NCI-H82 (cell line): ENCODE measurements at regions not wholly inside any gene's neighbourhood (a gene's known extent, or its start where the extent isn't known, plus 50 kb on each side); places are given as distances from the start of the nearest gene placed in this dataset.

ENCODE experiments used
- DNase-seq: peaks from one replicate; lab custom pipeline; 2025; lab: John Stamatoyannopoulos, UW

DNA sequence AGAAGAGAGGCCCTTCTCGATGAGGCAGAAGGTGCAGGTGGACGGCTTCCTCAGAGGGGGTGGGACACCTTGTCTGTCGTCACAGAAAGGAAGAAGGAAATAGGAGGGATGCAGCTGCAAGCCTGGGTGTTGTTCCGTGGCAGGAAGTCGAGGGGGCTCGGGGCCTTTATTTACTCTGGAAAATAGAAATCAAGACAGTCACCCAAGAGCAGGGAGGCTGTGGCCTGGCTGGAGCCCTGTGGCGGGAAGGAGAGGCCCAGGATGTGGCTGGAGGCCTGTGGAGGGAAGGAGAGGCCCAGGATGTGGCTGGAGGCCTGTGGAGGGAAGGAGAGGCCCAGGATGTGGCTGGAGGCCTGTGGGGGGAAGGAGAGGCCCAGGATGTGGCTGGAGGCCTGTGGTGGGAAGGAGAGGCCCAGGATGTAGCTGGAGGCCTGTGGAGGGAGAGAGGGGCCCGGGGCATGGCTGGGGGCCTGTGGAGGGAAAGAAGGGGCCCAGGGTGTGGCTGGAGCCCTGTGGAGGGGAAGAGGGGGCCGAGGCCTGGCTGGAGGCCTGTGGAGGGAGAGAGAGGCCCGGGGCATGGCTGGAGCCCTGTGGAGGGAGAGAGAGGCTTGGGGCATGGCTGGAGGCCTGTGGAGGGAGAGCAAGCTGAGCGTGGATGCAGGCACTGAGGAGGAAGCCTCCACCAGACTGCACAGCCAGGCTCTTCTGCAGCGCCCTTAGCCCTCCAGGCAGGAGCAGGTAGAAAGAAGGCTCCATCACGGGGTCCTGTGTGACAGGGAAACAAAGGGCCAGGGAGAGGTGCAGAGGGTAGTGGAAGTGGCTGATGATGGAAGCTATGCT is 97.3 kb upstream of the SFMBT2 start:
- DNase-seq = no peak

DNA sequence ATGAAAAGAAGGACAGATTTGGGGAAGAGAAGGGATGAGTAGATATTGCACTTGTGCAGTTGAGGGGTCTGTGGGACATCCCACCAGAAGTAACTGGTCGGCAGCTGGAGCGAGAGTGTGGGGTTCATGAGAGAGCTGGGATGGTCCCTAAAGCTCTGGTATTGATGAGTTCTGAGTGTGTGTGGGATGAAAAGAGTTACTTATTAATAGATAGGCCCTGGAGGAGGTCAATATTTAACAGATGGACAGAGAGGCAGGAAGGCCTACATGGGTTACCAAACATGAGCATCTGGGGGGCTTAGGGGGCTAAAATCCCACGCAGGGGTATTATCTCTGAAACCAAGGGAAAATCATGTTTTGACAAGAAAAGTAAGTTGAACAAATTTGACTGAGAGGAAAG is 95.7 kb upstream of the SFMBT2 start:
- DNase-seq = no peak

DNA sequence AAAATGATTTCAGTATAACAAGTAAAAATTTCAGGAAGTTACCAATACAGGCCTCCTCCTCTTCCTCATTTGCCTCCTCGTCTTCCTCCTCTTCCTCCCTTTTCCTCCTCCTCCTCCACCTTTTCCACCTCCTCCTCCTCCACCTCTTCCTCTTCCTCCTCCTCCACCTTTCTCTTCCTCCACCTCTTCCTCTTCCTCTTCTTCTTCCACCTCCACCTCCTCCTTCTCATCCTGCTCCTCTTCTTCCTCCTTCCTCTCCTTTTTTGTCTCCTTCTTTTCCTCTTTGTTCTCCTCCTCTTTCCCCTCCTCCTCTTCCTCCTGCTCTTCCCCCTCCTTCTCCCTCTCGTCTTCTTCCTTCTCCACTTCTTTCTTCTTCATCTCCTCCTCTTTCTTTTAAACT is 94.4 kb upstream of the SFMBT2 start:
- DNase-seq = no peak

DNA sequence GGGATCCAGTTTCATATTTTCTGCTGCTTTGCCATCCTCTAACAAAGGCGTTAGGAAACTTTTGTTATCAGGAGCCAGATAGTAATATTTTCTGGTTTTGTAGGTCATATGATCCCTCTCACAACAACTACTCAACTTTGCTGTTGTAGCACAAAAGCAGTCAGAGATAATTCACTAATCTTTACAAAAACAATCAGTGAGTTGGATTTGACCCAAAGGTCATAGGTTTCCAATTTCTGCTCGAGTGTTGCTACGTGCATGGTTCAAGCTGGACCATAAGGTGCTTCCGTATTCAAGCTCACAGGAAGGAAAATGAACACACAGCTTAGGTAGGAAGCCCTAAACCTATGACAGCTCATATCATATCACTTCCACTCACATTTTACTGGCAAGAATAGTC is 92.4 kb upstream of the SFMBT2 start:
- no peak for DNase-seq

DNA sequence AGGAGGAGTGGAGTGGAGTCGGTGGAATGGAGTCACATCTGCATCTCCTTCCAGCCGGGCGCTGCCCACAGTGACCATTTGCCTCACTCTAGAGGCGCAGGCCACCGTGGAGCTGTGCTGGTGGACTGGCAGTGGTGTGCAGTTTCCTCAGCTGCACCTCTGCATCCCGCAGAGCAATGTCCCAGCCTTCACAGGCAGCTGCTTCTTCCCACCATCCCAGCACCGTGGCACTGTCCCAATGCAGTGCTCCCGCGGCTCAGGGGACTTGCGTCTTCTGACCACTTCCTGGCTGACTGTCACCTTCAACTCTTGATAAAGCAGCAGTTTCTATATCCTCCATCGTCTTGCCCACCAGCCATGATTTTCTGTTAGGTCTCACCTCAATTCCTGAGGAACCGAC is 90.3 kb upstream of the SFMBT2 start:
- DNase-seq = no peak

DNA sequence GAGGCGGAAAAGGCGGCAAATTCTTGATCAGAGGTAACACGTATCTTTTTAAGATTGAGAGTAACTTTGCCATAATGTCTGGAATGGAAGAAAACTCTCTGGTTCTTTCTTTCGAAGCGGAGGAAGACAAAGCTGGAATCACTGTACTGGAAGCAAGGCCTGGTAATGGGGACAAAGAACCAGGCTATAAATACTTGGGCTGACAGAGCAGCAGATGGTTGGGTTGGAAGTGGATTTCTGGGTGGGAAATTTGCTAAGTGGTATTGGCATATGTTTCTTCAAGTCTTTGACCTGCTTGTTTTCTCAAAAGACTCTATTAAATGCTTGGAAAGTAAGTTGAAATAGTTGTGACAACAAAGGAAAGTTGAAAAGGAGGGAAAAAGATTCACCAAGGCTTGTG is 87.3 kb upstream of the SFMBT2 start:
- DNase-seq = peak; percentile 1

DNA sequence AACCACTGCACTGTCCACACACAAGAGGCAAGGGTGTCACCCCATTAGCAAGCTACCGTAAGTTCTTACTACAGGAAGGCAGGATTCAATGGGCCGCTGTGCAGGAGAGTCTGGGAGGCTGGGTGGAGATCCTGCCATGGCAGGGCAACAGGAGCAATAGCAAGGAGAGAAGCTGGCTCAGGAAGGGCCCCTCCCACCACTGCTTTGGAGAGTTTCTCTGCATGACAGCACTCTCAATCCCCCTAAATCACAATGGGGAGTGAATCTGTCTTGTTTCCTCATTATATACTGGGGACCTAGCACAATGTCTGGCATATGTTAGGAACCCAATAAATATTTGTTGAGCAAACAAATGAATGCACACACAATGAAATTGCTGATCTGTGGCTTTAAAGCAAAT is 83.2 kb upstream of the SFMBT2 start:
- DNase-seq = no peak

DNA sequence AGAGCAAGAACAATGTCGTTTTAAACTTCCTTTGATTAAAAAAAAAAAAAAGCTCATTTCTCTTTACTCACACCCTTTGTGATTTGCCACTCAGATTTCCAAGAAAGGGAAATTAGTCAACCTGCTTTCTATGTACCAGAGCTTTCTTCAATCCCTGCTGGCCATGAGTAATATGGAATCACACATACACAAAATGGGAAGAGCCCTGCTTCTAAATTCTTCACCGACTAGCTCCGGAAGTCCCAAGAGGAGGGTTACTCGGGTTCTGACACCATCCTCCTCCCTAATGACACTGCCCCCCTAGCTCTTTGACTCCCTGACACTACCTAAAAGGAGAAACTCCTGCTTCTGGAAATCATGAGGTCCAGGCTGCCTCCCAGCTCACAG is 81.8 kb upstream of the SFMBT2 start:
- no peak for DNase-seq

DNA sequence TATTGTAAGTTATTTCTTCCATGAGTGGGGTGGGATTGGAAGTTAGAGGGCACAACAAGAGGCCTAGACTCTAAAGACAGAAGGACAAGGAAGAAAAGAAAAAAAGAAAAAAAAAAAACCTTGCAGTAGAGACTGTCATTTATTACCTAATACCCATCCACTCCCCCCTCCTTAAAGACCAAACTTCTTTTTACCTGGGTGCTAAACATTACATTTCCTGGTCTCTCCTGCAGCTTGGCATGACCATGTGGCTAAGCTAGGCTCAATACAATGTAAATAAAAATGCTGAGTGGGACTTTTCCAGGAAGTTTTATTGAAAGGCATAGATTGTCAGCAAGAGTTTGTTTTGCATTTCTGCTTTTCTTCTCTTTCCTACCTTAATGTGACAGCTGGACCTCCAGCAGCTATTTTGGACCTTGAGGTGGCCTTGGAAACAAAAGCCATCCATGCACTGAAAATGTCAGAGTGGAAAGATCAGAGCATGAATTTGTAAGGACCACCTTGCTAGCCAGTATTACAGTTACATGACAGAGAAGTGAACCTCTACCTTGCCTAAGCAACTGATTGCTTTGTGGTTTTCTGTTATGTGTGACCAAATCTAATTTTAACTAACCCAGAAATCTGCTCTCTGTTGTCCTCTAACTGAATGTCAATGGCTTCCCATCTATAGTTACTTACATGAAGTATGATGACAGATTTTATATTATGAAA is 81.3 kb upstream of the SFMBT2 start:
- DNase-seq = no peak

DNA sequence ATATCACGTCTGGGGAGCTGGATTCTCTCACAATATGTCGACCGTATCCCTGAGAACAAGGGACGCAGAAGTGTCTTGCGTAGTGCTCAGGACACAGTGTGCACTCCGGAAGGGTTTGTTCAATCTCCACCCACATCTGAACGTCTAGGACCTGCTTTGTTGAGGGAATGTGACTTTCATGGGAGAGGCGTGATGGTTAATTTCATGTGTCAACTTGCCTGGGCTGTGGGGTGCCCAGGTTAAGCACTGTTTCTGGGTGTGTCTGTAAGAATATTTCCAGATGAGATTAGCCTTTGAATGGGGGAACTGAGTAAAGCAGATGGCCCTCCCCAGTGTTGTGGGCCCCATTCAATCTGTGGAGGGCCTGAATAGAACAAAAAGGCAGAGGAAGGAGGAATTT is 80.4 kb upstream of the SFMBT2 start:
- no peak for DNase-seq

DNA sequence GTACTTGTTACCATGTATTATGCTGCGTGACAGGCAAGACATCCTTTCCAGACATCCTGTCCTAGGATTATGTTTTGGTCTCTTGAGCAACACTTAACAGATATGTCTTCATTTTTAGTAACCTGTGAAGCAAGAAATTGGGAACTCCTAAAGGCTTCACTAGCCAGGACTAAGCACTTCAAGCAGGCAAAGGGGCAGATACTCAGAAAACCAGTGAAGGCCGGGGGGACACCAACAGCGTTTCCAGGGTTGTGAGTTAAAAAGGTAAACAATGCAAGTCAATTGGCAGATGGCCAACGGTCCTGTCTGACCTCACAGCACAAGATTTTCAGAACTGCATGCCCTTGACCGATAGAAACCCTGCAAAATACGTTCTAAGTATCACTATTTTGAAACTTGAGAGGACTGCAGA is 77.6 kb upstream of the SFMBT2 start:
- DNase-seq = peak; percentile 46

DNA sequence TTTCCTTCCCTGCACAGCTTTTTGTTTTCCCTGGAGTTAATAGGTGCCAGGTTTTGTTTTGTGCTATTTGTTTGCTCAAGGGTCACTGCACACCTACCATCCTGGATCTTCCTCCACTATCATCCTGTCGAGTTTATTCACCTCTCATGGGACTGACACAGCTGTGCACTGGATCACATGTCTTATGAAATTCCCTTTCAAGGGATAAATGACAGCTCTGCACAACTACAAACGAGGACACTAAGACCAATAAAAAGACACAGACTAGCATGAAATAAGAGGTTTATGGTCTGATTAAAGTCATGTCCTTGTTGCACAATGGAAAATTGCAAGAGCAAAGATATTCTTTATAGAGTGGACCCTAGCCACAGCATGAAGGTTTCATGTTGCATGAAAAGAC is 76.7 kb upstream of the SFMBT2 start:
- no peak for DNase-seq

DNA sequence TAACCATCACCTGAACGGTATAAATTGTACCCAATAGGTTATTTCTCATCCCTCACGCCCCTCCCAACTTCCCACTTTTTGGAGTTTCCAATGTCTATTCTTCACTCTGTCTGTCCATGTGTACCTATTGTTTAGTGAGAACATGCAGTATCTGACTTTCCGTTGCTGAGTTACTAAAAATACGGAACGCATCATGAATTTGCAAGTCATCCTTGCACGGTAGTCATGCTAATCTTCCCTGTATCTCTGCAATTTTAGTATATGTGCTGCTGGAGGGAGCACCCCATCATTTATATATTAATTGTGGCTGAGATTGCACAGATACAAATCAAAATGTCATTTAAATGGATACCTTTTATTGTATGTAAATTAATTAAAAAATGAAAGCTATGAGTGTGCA is 75.7 kb upstream of the SFMBT2 start:
- DNase-seq = no peak

DNA sequence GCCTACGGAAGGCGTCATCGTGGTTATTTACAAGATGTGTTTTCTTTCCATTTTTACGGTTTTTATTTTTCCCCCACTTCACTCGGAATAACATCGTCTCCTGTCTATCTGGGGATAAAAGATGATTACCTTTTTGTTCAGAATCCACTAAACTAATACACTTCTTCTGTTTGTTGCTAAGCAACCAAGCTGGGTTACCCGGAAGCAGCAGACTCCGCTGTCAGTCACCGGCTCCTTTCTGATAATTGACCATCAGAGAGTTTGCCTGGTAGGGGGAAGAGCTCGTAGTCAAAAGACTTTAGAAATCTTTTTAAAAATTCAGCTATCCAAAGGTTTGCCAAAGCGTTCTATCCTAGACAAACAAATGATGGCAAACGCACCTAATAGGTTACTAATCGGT is 75.0 kb upstream of the SFMBT2 start:
- DNase-seq = no peak

DNA sequence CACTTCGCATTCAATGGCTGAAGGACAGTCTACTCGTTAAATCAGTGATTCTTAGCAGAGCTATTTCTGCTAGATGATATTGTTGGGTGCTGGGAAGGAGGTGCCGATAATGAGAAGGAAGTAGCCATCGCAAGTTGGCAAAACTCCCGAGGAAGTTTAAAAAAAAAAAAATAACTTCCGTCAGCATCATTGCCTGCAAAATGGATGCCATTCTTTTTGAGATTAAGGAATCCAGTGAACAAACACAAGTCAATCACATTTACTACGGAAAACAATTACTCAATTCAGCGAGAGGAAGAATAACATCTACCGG is 74.4 kb upstream of the SFMBT2 start:
- DNase-seq = no peak

DNA sequence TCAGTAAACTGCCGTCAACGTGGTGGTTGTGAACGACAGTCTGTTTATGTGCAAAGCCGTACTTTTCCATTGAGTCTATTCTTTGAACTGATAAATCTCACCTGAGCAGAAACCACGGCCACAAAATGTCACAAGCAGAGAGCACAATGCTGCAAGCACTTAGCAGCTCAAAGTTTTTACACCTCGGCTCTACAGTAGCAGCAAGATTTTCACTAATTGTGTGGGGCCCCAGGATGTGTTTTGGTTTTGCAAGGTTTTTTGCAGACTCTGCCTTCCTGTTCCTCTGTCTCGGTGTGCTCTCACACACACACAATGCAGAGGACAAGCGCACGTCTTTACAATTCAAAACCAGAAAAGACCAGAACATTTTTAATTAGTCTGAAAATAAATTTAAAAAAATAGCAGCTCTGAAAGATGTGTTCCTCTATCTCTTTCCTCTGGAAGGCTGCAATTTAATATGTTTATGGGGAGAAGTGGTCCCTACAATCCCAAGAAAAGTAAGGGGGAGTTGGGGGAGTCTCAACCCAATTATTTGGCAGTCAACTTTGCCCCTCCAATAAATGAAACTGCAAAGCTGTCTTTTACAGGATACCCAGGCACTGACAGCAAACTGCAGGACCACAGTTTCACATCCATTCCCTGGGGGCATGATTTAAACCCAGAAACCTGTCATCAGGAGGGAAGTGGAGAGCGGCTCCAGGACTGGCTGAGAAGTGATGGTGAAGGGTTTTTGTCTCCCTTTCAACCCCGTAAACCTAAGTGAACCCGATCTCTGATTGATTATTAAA is 73.8 kb upstream of the SFMBT2 start:
- no peak for DNase-seq

DNA sequence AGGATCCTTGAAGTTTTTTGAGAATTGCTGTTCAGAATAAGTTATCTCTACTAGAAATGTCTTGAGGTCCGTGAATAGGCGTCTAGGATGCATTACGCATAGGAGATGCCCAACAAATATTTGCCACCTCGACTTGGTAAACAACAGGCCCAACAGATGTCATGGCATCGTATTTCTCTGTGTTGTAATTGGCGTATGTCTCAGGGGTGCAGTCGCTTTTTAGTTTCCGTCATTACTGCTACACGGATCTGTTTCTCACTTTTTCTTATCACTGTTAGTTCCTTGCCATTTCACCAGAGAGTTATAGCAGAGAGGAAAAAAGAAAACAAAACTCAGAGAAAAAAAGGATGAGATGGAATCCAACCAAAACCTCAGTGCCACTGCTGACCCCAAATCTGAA is 73.0 kb upstream of the SFMBT2 start:
- DNase-seq = no peak

DNA sequence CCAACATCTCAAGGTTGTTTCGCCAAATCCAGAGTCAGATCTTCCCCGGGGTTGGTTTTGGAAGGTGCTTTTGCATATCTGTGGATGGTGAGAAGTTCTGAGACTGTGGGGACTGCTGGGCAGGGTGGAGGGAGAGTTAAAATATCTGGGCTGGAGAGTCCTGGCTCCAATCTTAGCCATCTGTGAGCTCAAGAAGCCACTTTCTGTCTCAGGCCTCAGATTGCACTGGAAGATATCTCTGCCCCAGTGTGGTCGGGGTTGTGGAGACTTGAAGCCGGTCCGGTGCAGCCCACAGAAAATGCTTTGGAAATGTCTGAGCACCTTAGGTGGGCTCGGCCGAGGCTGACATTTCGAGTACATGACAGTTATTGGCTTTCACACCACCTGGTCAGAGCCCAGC is 72.2 kb upstream of the SFMBT2 start:
- no peak for DNase-seq

DNA sequence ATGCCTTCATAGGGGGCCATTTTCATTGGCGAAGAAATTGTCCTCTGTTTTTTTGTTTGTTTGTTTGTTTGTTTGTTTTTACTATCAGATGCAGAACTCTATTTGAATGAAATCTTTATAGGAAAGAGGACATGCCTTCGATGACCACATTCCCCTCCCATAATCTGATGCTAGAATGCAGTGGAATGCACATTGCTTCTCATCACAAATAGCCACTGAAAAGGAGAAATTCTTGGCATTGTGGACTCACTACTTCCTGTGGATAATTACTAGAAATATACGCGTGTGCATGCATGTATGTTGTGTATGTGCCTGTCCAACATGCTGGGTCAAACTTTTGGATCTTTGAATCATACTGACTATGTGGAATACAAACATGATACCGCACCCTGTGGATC is 70.5 kb upstream of the SFMBT2 start:
- no peak for DNase-seq

DNA sequence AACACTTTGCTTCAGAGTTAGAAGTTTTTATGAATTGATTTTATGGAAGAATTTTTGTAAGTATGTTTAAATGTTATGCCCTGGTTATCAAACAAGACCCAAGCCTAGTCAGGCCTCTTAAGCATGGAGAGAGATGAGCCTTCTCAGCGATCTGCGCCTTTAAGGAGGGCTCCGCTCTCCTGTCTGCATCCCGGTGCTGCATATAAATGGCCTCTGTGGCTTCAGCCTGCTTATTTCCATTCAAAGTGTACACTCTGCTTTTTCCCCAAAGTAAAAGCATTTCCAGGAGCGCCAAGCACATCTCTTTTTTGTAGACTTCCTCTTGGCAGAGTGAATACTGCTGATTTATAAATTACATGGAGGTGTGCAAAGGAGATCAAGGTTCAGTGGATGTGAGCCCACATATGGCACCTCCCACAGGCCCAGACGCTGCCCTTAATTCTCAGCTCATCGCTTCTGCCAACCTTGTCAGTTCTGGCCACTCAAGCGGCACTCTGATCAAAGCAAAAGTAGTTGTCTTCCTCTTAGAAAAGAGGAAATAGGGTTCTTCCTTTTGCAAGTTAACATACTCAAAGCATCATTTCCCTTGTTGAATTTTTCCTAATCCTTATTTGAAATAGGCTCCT is 70.0 kb upstream of the SFMBT2 start:
- DNase-seq = no peak

DNA sequence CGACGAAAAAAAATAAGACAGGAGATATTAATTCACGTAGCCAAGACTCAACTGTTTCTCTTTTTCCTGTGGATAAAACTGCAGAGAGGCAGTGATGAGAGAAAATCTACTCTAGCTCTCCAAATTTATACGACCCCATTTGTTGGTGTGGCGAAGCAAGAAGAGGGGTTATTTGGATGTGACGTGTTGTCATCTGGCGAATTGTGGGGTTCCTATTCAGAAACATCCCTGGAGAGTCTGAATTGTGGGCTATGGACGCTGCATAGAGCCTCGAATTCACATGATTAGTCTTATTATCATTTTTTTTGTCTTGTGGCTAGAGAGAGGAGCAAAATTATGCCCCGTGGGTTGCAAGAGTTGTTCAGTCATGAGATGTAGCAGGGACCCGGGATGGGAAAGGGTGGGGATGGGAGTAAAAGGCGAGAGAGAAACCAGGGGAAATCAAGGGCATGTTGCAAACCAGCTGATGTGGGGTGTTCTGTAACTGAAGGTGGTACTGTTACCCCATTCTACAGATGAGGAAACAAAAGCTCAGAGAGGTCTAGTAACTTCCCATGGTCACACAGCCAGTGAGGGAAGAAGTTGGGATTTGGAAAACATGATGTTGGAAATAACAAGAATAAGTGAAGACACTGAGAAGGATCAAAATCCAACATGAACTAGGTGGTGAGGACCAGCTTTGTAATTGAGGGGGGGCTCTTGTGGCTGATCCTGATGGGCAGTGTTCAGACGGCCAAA is 69.2 kb upstream of the SFMBT2 start:
- no peak for DNase-seq
